ENCODE measurements at regions not wholly inside any gene's neighbourhood (a gene's known extent, or its start where the extent isn't known, plus 50 kb on each side); places are given as distances from the start of the nearest gene placed in this dataset.
A peak's percentile ranks its signal among the peaks of the same experiment; 100 is the strongest.

GRCh38 chr7:153515359-153515758 lies 536.8 kb upstream of the DPP6 start:
- no peaks in the 10 kb centered on the region for H3K36me3 ChIP-seq
- H3K4me1 ChIP-seq = no peaks in the 10 kb centered on the region
- no peak for DNase-seq
- intact Hi-C loops (cut with micrococcal nuclease) = no loop called here
- H3K27me3 ChIP-seq (ENCODE audit: low read depth) = no peaks in the 10 kb centered on the region
- peaks cover 7% of the 10 kb centered on the region for H3K9me3 ChIP-seq (replicated peaks)
- TF ChIP-seq CTCF (IDR thresholded peaks at IDR 0.05; ENCODE audit: borderline replicate concordance) = no peak
- no peak overlapping the region for H3K27ac ChIP-seq (replicated peaks)
- H3K4me3 ChIP-seq = no peak overlapping the region

- peaks cover 7% of the 10 kb centered on the region for H3K9me3 ChIP-seq (replicated peaks)
- H3K36me3 ChIP-seq = no peaks in the 10 kb centered on the region
- H3K4me3 ChIP-seq = no peak overlapping the region
- H3K4me1 ChIP-seq = peaks cover 12% of the 10 kb centered on the region
- H3K27me3 ChIP-seq (ENCODE audit: low read depth) = no peaks in the 10 kb centered on the region
- TF ChIP-seq CTCF (IDR thresholded peaks at IDR 0.05; ENCODE audit: borderline replicate concordance) = no peak
- no peak for DNase-seq
- no peak overlapping the region for H3K27ac ChIP-seq (replicated peaks)
- intact Hi-C loops (cut with micrococcal nuclease) = no loop called here
Measured at GRCh38 chr7:153518201-153518984, 533.8 kb upstream of the DPP6 start.

- H3K36me3 ChIP-seq = no peaks in the 10 kb centered on the region
- intact Hi-C loops (cut with micrococcal nuclease) = no loop called here
- H3K27ac ChIP-seq (replicated peaks) = no peak overlapping the region
- no peaks in the 10 kb centered on the region for H3K27me3 ChIP-seq (ENCODE audit: low read depth)
- no peak overlapping the region for H3K4me3 ChIP-seq
- no peak for DNase-seq
- no peak for TF ChIP-seq CTCF (IDR thresholded peaks at IDR 0.05; ENCODE audit: borderline replicate concordance)
- peaks cover 17% of the 10 kb centered on the region for H3K4me1 ChIP-seq
- no peaks in the 10 kb centered on the region for H3K9me3 ChIP-seq (replicated peaks)
Measured at GRCh38 chr7:153521370-153521769, 530.8 kb upstream of the DPP6 start.

- no peaks in the 10 kb centered on the region for H3K36me3 ChIP-seq
- intact Hi-C loops (cut with micrococcal nuclease) = no loop called here
- no peak for DNase-seq
- H3K4me3 ChIP-seq = no peak overlapping the region
- H3K27me3 ChIP-seq (ENCODE audit: low read depth) = no peaks in the 10 kb centered on the region
- peaks cover 17% of the 10 kb centered on the region for H3K4me1 ChIP-seq
- peak overlapping the region; percentile 76 for H3K27ac ChIP-seq (replicated peaks)
- TF ChIP-seq CTCF (IDR thresholded peaks at IDR 0.05; ENCODE audit: borderline replicate concordance) = no peak
- H3K9me3 ChIP-seq (replicated peaks) = no peaks in the 10 kb centered on the region
Measured at GRCh38 chr7:153522261-153522660, 529.9 kb upstream of the DPP6 start.

- Histone ChIP-seq H3K4me1 (peaks cover 17% of the 10 kb centered on the region), H3K27me3 (ENCODE audit: low read depth) (no peaks in the 10 kb centered on the region), H3K36me3 (no peaks in the 10 kb centered on the region), H3K27ac (replicated peaks) (peak overlapping the region; percentile 76), H3K4me3 (no peak overlapping the region), H3K9me3 (replicated peaks) (peaks cover 7% of the 10 kb centered on the region)
- intact Hi-C loops (cut with micrococcal nuclease) = no loop called here
- no peak for DNase-seq
- TF ChIP-seq CTCF (IDR thresholded peaks at IDR 0.05; ENCODE audit: borderline replicate concordance) = no peak
Measured at GRCh38 chr7:153523320-153524015, 528.7 kb upstream of the DPP6 start.
